HFFc6 (cell line): ENCODE measurements at regions not wholly inside any gene's neighbourhood (a gene's known extent, or its start where the extent isn't known, plus 50 kb on each side); places are given as distances from the start of the nearest gene placed in this dataset.
"Not testable (repeated sequence)": the region's sequence is repeated elsewhere in the genome, so short reads cannot be mapped to it uniquely, and the experiment has no call there.

Source experiments
- DNase-seq: peaks from one replicate; pipeline ENCODE4 v3.0.0-alpha.2; 2018
- H3K27ac Mint-ChIP-seq: 2 replicates; pipeline ENCODE4 v1.8.0; 2020; ENCODE audit warnings: mild to moderate bottlenecking, mixed read lengths
- H3K27me3 Mint-ChIP-seq: 2 replicates; pipeline ENCODE4 v1.8.0; 2021; ENCODE audit warnings: mild to moderate bottlenecking, moderate library complexity, mixed read lengths; ENCODE audit not compliant: insufficient read depth
- H3K36me3 Mint-ChIP-seq: 2 replicates; pipeline ENCODE4 v1.8.0; 2021; ENCODE audit warnings: low read depth, mixed read lengths
- H3K4me1 Mint-ChIP-seq: 2 replicates; pipeline ENCODE4 v1.8.0; 2020; ENCODE audit warnings: low read depth, mixed read lengths
- H3K4me3 Mint-ChIP-seq: 2 replicates; pipeline ENCODE4 v1.8.0; 2020; ENCODE audit warnings: mild to moderate bottlenecking, moderate library complexity, mixed read lengths
- H3K9me3 Mint-ChIP-seq: 2 replicates; pipeline ENCODE4 v1.8.0; 2020; ENCODE audit warnings: mild to moderate bottlenecking, mixed read lengths
- CTCF ChIP-seq: fragments of 200-600 bp; sonication (generic); IDR thresholded peaks from 2 replicates; pipeline ENCODE4 v1.5.0; 2021; ENCODE audit warnings: antibody characterized with exemption, mild to moderate bottlenecking

GRCh38 chr16:21519361-21520133 lies 79.8 kb upstream of the METTL9 start:
- Mint-ChIP-seq H3K4me1 (peaks cover 40% of the 10 kb centered on the region), H3K4me3 (peak overlapping the region; percentile 100)

GRCh38 chr16:21520134-21521047 lies 79.0 kb upstream of the METTL9 start:
- H3K9me3 Mint-ChIP-seq, result not testable (repeated sequence)
- Mint-ChIP-seq H3K27ac (peak overlapping the region; percentile 98), H3K36me3 (peaks cover 28% of the 10 kb centered on the region), H3K27me3 (peaks cover 15% of the 10 kb centered on the region), H3K4me3 (peak overlapping the region; percentile 100), H3K4me1 (peaks cover 31% of the 10 kb centered on the region)
- peak; percentile 90 for DNase-seq

More at GRCh38 chr16:21519361-21520133, 79.8 kb upstream of the METTL9 start:
- DNase-seq, result peak; percentile 93
- H3K27ac Mint-ChIP-seq, result peak overlapping the region; percentile 98
- H3K9me3 Mint-ChIP-seq, result not testable (repeated sequence)
- peaks cover 32% of the 10 kb centered on the region for H3K36me3 Mint-ChIP-seq
- peaks cover 15% of the 10 kb centered on the region for H3K27me3 Mint-ChIP-seq

GRCh38 chr16:21521048-21521389 lies 78.4 kb upstream of the METTL9 start:
- H3K9me3 Mint-ChIP-seq, DNase-seq: not testable (repeated sequence)
- Mint-ChIP-seq H3K36me3 (peaks cover 22% of the 10 kb centered on the region), H3K4me3 (peak overlapping the region; percentile 69), H3K4me1 (peaks cover 25% of the 10 kb centered on the region), H3K27ac (peak overlapping the region; percentile 94), H3K27me3 (peaks cover 13% of the 10 kb centered on the region)

GRCh38 chr16:21521390-21522143 lies 77.8 kb upstream of the METTL9 start:
- H3K27me3 Mint-ChIP-seq, result peaks cover 13% of the 10 kb centered on the region
- H3K9me3 Mint-ChIP-seq, result not testable (repeated sequence)
- TF ChIP-seq CTCF, result peak; percentile 56
- peaks cover 21% of the 10 kb centered on the region for H3K36me3 Mint-ChIP-seq
- peak overlapping the region; percentile 94 for H3K27ac Mint-ChIP-seq
- DNase-seq, result peak; percentile 93
- H3K4me3 Mint-ChIP-seq, result peak overlapping the region; percentile 69
- peaks cover 21% of the 10 kb centered on the region for H3K4me1 Mint-ChIP-seq

- not testable (repeated sequence) for DNase-seq, H3K4me3 Mint-ChIP-seq, H3K9me3 Mint-ChIP-seq, H3K27ac Mint-ChIP-seq
- peaks cover 20% of the 10 kb centered on the region for H3K4me1 Mint-ChIP-seq
- H3K27me3 Mint-ChIP-seq, result peaks cover 19% of the 10 kb centered on the region
- peaks cover 20% of the 10 kb centered on the region for H3K36me3 Mint-ChIP-seq
Observed at GRCh38 chr16:21522846-21523245, 76.5 kb upstream of the METTL9 start.

- TF ChIP-seq CTCF, result no peak
- Mint-ChIP-seq H3K4me1 (peaks cover 13% of the 10 kb centered on the region), H3K27me3 (peaks cover 14% of the 10 kb centered on the region), H3K27ac (no peak overlapping the region), H3K9me3 (no peaks in the 10 kb centered on the region), H3K36me3 (peaks cover 13% of the 10 kb centered on the region), H3K4me3 (no peak overlapping the region)
- no peak for DNase-seq
Observed at GRCh38 chr16:21523411-21524067, 75.8 kb upstream of the METTL9 start.
